B cell (primary cell): ENCODE measurements at regions not wholly inside any gene's neighbourhood (a gene's known extent, or its start where the extent isn't known, plus 50 kb on each side); places are given as distances from the start of the nearest gene placed in this dataset.

Source experiments
- ATAC-seq: fragments of 200-7000 bp; cut with Tn5 transposase; one replicate; pipeline ENCODE4 v1.10.0; 2021; ENCODE audit warnings: low read depth, mild to moderate bottlenecking, moderate number of reproducible peaks, moderate library complexity
- CTCF ChIA-PET: fragments of 350-600 bp; sonication (Branson Sonifier 250); formaldehyde crosslinking; loops from one replicate; lab custom pipeline; 2021; ENCODE audit warnings: antibody characterized with exemption, inconsistent platforms; lab: Charles Lee
- POLR2A ChIA-PET: fragments of 350-600 bp; sonication (Branson Sonifier 250); formaldehyde crosslinking; loops from one replicate; lab custom pipeline; 2021; ENCODE audit warnings: antibody characterized with exemption; lab: Charles Lee
- DNase-seq: peaks from one replicate; pipeline ENCODE4 v3.0.0; 2013
- H2AFZ ChIP-seq: 2 replicates; pipeline ENCODE4 v1.6.1; 2012; ENCODE audit warnings: mild to moderate bottlenecking, low read depth, low read length; ENCODE audit not compliant: insufficient read depth, poor library complexity, severe bottlenecking
- H3K27ac ChIP-seq, 2 donors: 1 replicate in 1 of 2; 2 replicates in 1 of 2; pipeline ENCODE4 v1.5.1; 2012 to 2013; ENCODE audit warnings: low read length in 2 of 2, mild to moderate bottlenecking in 2 of 2, moderate library complexity in 1 of 2
- H3K27me3 ChIP-seq, 4 experiments: fragments of 200-600 bp in 1 of 4; sonication (generic) in 1 of 4; replicated peaks in 1 of 4; 1 replicate in 2 of 4; 2 replicates in 2 of 4; pipeline versions ENCODE4 v1.6.1 to v1.7.0; 2013 to 2016; ENCODE audit warnings: low read length in 3 of 4, mild to moderate bottlenecking in 2 of 4, mixed read lengths in 1 of 4, moderate library complexity in 1 of 4; ENCODE audit not compliant: insufficient read depth in 4 of 4, control insufficient read depth in 3 of 4; ENCODE audit errors: control extremely low read depth in 1 of 4
- H3K36me3 ChIP-seq, 2 experiments: replicated peaks in 1 of 2; 1 replicate in 1 of 2; 2 replicates in 1 of 2; pipeline versions ENCODE4 v1.6.1 to v1.7.1; 2013; ENCODE audit warnings: low read length in 1 of 2; ENCODE audit not compliant: insufficient read depth in 2 of 2, control insufficient read depth in 1 of 2; ENCODE audit errors: control extremely low read depth in 1 of 2, extremely low read depth in 1 of 2
- H3K4me1 ChIP-seq, 2 donors: fragments of 200-600 bp in 1 of 2; sonication (generic) in 1 of 2; 1 replicate in 1 of 2; 2 replicates in 1 of 2; pipeline versions ENCODE4 v1.5.1 to v1.6.1; 2013 to 2017; ENCODE audit warnings: low read length in 2 of 2; ENCODE audit not compliant: control insufficient read depth in 2 of 2, insufficient read depth in 2 of 2
- H3K4me2 ChIP-seq: replicated peaks from 2 replicates; pipeline ENCODE3; 2012; ENCODE audit warnings: mild to moderate bottlenecking, low read depth, low read length; ENCODE audit not compliant: poor library complexity, severe bottlenecking
- H3K4me3 ChIP-seq, 5 experiments: fragments of 200-600 bp in 1 of 5; sonication (generic) in 1 of 5; 1 replicate in 3 of 5; 2 replicates in 2 of 5; pipeline versions ENCODE4 v1.5.1 to v1.7.0; 2011 to 2016; ENCODE audit warnings: low read length in 4 of 5, mild to moderate bottlenecking in 4 of 5, low read depth in 2 of 5, control low read depth in 1 of 5, moderate library complexity in 1 of 5; ENCODE audit not compliant: insufficient read depth in 1 of 5; ENCODE audit errors: control extremely low read depth in 1 of 5, extremely low read depth in 1 of 5
- H3K79me2 ChIP-seq: fragments of 200-600 bp; sonication (generic); one replicate; pipeline ENCODE4 v1.6.0; 2016; ENCODE audit warnings: low read length; ENCODE audit not compliant: control insufficient read depth, insufficient read depth
- H3K9ac ChIP-seq: fragments of 200-600 bp; sonication (generic); 2 replicates; pipeline ENCODE4 v1.6.1; 2017; ENCODE audit warnings: mild to moderate bottlenecking, low read length, moderate library complexity
- H3K9me3 ChIP-seq, 3 donors: one replicate each; pipeline versions ENCODE4 v1.6.1 to v1.7.1; 2013; ENCODE audit warnings: low read length in 2 of 3; ENCODE audit not compliant: control insufficient read depth in 2 of 3, insufficient read depth in 1 of 3; ENCODE audit errors: control extremely low read depth in 1 of 3
- H4K20me1 ChIP-seq: 2 replicates; pipeline ENCODE4 v1.6.0; 2012; ENCODE audit warnings: mild to moderate bottlenecking, low read length; ENCODE audit not compliant: insufficient read depth, control insufficient read depth, poor library complexity, severe bottlenecking
- H3K27ac Mint-ChIP-seq: one replicate; pipeline ENCODE4 v1.8.0; 2021; ENCODE audit warnings: mixed read lengths
- H3K27me3 Mint-ChIP-seq: one replicate; pipeline ENCODE4 v1.8.0; 2021; ENCODE audit warnings: mixed read lengths
- H3K4me1 Mint-ChIP-seq: one replicate; pipeline ENCODE4 v1.8.0; 2021; ENCODE audit warnings: mixed read lengths
- H3K4me3 Mint-ChIP-seq: one replicate; pipeline ENCODE4 v1.8.0; 2021; ENCODE audit warnings: mixed read lengths
- H3K9me3 Mint-ChIP-seq: one replicate; pipeline ENCODE4 v1.8.0; 2022; ENCODE audit warnings: mixed read lengths; ENCODE audit not compliant: insufficient read depth
- CTCF ChIP-seq: fragments of 200-600 bp; IDR thresholded peaks from one replicate; pipeline ENCODE4 v1.8.0; 2022; ENCODE audit warnings: antibody characterized with exemption, mild to moderate bottlenecking
- EZH2 ChIP-seq: IDR thresholded peaks from 2 replicates; pipeline ENCODE4 v1.6.1; 2012; ENCODE audit warnings: borderline replicate concordance, low read depth, mild to moderate bottlenecking, moderate library complexity, low read length; ENCODE audit not compliant: insufficient read depth, poor library complexity, severe bottlenecking
- WGBS: methylation state at CpG from one replicate; pipeline ENCODE4 v1.1.5; 2013; ENCODE audit warnings: missing lambda C conversion rate; ENCODE audit not compliant: insufficient coverage; 5-methylcytosine and 5-hydroxymethylcytosine counted together
- intact Hi-C: fragments of 100-400 bp; cut with micrococcal nuclease; formaldehyde crosslinking; loops from one replicate; pipeline ENCODE4 v1.10.0; 2022

GRCh38 chr5:158246661-158247060, 387.7 kb upstream of the CLINT1 start:
- no peak overlapping the region for H3K4me3 ChIP-seq
- no peaks in the 10 kb centered on the region for H4K20me1 ChIP-seq
- no peaks in the 10 kb centered on the region for H3K27me3 ChIP-seq
- no peaks in the 10 kb centered on the region for H3K4me1 ChIP-seq
- ATAC-seq (no peak), DNase-seq (no peak)
- H3K9ac ChIP-seq: no peak overlapping the region
- no peak overlapping the region for H3K27ac ChIP-seq
- no peaks in the 10 kb centered on the region for H3K9me3 ChIP-seq
- Mint-ChIP-seq H3K9me3 (no peaks in the 10 kb centered on the region), H3K4me3 (no peak overlapping the region), H3K4me1 (peaks cover 4% of the 10 kb centered on the region), H3K27me3 (peaks cover 17% of the 10 kb centered on the region), H3K27ac (no peak overlapping the region)
- H3K79me2 ChIP-seq: no peaks in the 10 kb centered on the region
- H3K36me3 ChIP-seq: no peaks in the 10 kb centered on the region
- WGBS: 92% methylated on average over 3 of the region's 6 CpGs
- intact Hi-C loops: no loop called here
- ChIA-PET CTCF (no interaction called here), POLR2A (no interaction called here)
- TF ChIP-seq EZH2: no peak
- H2AFZ ChIP-seq: no peak overlapping the region
- H3K4me2 ChIP-seq: no peak overlapping the region

GRCh38 chr5:158245513-158245912, 386.6 kb upstream of the CLINT1 start:
- Mint-ChIP-seq H3K4me3 (no peak overlapping the region), H3K4me1 (peaks cover 4% of the 10 kb centered on the region), H3K9me3 (no peaks in the 10 kb centered on the region), H3K27me3 (peaks cover 17% of the 10 kb centered on the region), H3K27ac (no peak overlapping the region)
- no peaks in the 10 kb centered on the region for H4K20me1 ChIP-seq
- no peak overlapping the region for H3K4me3 ChIP-seq
- H3K9me3 ChIP-seq: no peaks in the 10 kb centered on the region
- H3K79me2 ChIP-seq: no peaks in the 10 kb centered on the region
- ATAC-seq (no peak), DNase-seq (no peak)
- H3K4me1 ChIP-seq: no peaks in the 10 kb centered on the region
- H3K27ac ChIP-seq: no peak overlapping the region
- intact Hi-C loops: no loop called here
- no peak overlapping the region for H3K9ac ChIP-seq
- ChIA-PET CTCF (no interaction called here), POLR2A (no interaction called here)
- no peak overlapping the region for H3K4me2 ChIP-seq
- no peak overlapping the region for H2AFZ ChIP-seq
- TF ChIP-seq EZH2 (no peak), CTCF (no peak)
- H3K27me3 ChIP-seq: peaks cover 0 to 3% (median 0%) of the 10 kb centered on the region in 4 experiments
- no peaks in the 10 kb centered on the region for H3K36me3 ChIP-seq
